Stimulated activated CD8-positive, alpha-beta memory T cell treated with anti-CD3 and anti-CD28 coated beads, Interleukin-12 subunit alpha, Interleukin-12 subunit beta, amount 100 ng/mL, for 1 hour (primary cell): ENCODE measurements at regions not wholly inside any gene's neighbourhood (a gene's known extent, or its start where the extent isn't known, plus 50 kb on each side); places are given as distances from the start of the nearest gene placed in this dataset.

ENCODE experiments used
- DNase-seq: peaks from one replicate; pipeline ENCODE4 v3.0.0-alpha.2; 2020; ENCODE audit warnings: low read depth

DNA sequence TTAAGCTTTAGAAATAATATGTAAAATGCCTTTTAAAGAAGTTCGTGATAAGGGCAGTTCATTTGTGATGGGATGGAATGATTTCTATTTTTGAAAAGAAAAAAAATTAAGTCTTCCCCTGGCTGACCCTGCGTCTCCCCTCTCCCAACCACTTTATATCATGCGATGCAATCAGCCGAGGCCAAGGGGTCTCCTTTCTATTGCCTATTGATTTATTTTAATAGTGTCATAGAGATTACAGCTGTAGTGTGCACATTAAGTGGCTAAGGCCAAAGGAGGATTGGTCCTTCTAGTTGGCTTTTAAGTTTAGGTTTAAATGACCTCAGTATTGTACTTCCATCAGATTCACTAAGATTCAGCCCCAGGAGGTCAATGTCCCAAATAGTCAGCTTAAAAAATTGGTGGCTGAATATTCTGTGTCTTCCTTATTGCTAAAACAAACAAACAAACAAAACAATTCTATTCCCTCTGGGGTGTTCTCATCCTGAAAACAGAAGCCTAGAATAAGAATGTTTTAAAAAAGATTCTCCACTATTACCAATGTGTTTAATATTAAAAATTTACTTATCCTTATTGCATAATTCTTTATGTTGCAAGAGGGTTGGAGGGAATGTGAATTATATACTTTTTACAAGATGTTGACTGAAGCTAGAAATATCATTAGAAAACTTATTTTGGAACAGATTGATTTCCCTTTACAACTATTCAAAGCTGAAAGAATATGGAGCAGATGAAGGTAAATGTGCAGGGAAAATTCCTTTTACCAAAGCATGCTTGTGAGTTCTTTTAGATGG is 359.1 kb downstream of the SAMD5 start:
- no peak for DNase-seq

- DNase-seq, result no peak
Measured at GRCh38 chr6:147868427-147869190, 360.1 kb downstream of the SAMD5 start.

- no peak for DNase-seq
Measured at GRCh38 chr6:147869201-147869600, 360.7 kb downstream of the SAMD5 start.

DNA sequence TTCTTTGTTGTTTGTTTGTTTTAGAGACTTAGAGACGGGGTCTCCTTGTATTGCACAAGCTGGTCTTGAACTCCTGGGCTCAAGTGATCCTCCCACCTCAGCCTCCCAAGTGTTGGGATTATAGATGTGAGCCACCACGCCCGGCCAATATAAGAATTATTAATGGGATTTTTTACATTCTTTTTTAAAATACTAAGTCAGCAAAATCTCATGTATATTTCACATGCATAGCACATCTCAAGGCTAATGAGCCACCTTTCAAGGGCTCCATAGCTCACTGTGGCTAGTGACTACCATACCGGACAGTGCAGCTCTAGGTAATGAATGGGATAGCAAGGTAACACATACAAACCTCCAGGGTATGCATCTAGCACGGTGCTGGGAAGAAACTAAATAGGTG is 361.4 kb downstream of the SAMD5 start:
- no peak for DNase-seq

DNA sequence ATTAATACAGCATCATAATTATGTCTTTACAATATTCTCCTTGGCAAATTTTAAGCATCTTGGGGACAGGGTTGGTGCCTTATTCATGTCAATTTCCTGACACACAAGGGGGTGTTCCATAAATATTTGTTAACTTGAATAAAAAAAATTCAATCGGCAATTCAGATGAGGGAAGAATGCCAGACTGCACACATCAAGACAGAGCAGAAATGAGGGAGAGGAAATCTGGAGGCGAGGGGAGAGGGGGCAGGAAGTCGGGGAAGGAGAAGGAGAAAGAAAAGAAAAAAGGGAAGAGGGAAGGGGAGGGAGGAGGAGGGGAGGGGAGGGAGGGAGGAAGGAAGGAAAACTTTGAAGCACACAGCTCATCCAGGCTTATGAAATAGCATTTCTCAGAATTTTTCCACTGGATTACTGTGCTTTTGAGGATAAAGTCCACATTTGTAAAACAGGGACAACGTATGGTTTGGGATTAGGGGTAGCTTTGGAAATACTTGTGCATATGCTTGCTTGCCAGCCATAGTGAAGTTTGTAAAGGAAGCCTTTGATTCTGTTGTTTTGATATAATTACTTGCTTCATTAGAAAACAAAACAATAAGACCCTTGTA is 362.1 kb downstream of the SAMD5 start:
- DNase-seq, result no peak

DNA sequence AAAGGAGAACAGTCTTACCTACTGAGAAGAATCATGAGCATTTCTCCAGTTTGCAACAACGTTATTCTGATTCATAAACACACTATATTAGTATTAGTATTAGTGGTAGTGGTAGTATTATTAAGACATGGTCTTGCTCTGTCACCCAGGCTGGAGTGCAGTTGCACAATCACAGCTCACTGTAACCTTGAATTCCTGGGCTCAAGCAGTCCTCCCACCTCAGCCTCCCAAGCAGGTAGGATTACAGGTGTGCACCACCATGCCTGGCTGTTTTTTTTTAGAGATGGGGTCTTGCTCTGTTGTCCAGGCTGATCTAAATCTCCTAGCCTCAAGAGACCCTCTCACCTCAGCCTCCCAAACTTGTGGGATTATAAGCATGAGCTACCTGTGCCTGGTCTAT is 363.5 kb downstream of the SAMD5 start:
- DNase-seq, result no peak

DNA sequence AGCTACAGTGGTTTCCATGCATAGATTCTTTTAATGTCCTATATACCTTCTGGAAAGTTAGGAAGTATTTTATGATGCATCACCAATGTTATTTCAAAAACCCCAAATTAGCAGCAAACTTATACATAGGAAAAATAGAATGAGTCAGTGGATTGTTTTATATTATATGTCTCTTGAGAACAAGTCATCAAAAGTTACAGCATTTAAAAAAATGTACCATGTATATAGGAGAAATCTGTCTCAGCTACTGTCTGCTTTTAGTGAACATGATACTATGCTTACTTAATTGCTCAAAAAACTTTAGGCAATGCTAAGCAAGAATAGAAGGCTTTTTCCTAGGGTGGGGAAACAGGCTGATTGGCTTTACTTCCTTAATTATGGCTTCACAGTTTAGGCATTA is 365.3 kb downstream of the SAMD5 start:
- DNase-seq, result no peak

GRCh38 chr6:147874322-147874721 is 365.8 kb downstream of the SAMD5 start:
- DNase-seq, result no peak

DNA sequence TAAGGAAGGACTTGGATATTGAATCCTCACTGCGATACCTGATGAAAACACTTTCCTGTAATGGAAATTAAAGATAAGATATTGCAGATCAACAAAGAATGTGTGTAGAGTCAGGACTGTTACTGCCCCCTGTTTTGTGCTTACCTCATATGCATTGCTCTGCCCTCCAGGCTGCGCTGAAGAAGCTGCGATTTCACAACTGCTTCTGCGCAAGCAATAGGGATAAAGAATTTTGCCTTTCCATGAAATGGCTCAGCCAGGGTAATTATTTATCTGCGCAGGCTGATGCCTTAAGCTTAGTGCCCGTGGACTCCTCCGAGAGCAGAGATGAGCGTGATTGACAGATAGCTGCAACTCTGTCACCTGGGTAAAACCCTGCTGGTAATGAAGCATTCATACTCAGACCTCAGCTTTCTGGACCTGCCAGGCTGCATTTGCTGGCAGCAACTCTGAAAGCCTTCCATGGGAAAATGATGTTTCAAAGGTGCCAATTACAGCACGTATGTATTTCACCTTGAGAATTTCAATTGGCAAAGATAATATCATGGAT is 370.6 kb downstream of the SAMD5 start:
- no peak for DNase-seq

DNA sequence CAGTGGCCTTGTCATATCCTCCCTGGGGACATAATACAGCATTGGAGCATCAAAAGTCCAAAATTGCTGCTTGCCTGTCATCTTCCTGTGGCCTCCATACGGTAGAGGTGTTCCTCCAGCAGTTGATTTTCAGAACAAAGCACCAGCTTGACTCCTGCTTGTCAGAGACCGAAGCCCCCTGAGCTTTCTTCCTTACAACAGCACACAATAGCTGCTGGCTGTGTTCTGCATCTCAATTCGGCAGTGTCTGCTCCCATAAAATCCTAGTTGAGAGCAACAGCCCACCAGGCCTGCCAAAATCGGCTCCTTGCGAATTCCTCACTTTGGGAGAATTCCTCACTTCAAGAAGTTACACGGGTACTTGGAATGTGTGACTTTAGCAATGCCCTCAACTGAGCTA is 372.9 kb downstream of the SAMD5 start:
- no peak for DNase-seq

DNA sequence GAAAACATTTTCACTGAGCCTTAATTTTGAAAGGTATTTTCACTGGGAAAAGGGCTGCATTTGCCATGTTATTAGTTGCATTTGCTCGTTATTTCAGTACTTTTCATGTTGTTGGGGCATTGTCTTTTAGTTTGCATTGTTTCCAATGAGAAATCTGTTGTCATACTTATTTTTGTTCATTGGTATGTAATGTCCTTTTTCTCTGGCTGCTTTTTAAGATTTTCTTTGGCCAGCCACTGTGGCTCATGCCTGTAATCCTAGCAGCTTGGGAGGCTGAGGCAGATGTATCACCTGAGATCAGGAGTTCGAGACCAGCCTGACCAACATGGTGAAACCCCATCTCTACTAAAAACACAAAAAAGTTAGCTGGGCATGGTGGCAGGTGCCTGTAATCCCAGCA is 379.9 kb downstream of the SAMD5 start:
- DNase-seq, result no peak

GRCh38 chr6:147891671-147892070 is 383.2 kb downstream of the SAMD5 start:
- DNase-seq, result no peak

GRCh38 chr6:147892476-147892875 is 384.0 kb downstream of the SAMD5 start:
- DNase-seq, result no peak

DNA sequence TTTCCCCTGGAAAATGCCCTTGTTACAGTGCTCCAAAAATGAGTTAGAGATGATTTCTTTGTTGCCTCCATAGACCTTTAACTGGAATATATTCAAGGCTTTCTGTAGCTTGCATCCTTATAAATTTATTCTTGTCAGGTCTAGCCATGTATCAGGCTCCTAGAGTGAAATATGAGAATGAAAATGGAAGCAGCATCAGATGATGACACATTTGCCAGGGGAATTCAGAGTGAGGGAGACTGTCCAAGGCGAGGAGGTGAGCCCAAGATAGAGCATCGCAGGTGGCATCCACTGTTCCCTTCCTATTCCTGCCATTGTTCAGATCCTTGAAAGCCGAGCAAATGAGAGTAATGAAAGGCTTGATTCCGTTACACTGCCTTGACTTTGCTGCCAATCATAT is 386.8 kb downstream of the SAMD5 start:
- no peak for DNase-seq

GRCh38 chr6:147900247-147900830 is 391.8 kb downstream of the SAMD5 start:
- no peak for DNase-seq

DNA sequence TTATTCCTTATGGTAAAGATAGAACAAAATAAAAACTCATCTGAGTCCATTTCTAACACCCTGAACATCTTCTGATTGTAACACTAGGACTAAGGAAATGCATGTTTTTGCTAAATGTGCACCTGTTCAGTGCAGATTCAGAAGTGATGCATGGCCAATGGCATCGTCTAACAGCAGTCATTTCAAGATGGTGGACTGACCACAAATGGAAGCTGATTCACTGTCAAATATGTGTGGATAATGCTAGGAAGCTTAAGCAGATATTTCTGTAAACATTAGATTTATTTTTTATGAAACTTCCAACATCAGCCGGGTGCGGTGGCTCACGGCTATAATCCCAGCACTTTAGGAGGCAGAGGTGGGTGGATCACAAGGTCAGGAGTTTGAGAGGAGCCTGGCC is 394.8 kb downstream of the SAMD5 start:
- no peak for DNase-seq

- DNase-seq, result no peak
Measured at GRCh38 chr6:147903931-147904330, 395.4 kb downstream of the SAMD5 start.

DNA sequence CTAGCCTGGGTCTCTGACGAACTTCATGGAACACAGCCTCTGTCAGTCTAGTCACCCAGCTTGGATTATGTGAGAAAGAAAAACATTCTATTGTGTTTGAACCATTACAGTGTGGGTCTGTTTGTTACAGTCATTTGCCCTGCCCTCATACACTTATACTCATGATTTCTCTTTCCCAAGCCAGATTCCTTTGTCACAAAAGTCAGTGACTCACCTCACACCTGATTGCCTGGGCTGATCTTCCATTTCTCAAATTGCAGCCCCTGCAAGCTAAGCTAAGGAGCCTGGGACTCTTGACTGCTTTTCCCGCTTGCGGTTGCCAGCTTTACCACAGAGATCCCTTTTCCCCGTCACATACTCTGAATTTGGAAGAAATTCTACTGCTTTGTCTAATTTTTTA is 395.9 kb downstream of the SAMD5 start:
- no peak for DNase-seq

GRCh38 chr6:147905711-147906110 is 397.2 kb downstream of the SAMD5 start:
- DNase-seq, result no peak

- DNase-seq, result no peak
Measured at GRCh38 chr6:147906361-147906760, 397.9 kb downstream of the SAMD5 start.

GRCh38 chr6:147909640-147910039 is 401.1 kb downstream of the SAMD5 start:
- DNase-seq, result no peak

DNA sequence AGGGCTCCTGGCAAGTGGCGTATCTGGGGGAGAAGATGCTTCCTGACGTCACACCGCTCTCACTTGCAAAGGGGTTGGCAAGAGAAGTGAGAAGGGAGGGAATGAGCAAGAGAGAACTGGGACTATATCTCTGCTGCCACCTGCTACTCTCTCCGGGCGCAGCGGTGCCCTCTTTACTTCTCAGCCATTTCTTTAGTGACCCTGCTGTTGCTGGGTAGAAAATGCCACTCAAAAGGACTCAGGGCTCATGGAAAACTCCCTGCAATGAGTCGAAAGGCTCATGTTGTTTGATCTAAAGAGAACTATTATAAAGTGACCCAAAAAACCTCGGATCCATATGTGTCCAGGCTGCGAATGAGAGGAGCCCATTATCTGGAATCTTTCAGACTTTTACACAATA is 401.8 kb downstream of the SAMD5 start:
- DNase-seq, result no peak

DNA sequence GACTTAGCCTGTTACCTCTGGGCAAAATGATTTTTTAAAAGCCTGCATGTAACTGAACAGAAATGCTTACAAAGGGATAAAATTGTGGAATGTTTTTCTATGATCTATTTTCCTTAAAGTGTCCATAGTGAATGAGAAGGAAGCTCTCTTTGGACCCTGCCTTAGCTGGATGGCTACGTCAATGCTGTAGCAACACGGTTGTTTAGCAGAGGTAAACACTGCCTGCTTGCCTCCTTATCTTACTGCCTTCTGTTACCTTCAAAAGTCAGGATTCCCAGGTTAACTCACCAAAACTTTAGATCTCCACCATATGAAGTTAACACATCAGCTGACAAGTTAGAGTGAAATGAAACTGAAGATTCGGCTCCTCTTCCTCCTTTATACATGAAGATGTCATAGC is 402.6 kb downstream of the SAMD5 start:
- no peak for DNase-seq
